Gastroesophageal sphincter (tissue), 4 donors: ENCODE measurements at regions not wholly inside any gene's neighbourhood (a gene's known extent, or its start where the extent isn't known, plus 50 kb on each side); places are given as distances from the start of the nearest gene placed in this dataset.
"Not testable (repeated sequence)": the region's sequence is repeated elsewhere in the genome, so short reads cannot be mapped to it uniquely, and the experiment has no call there.

Source experiments
- ATAC-seq: fragments of 150-250 bp; one replicate; pipeline ENCODE4 v1.9.1; 2016; ENCODE audit warnings: mild to moderate bottlenecking, moderate library complexity
- H3K27ac ChIP-seq, 4 donors: fragments of 200-600 bp; sonication (generic) in 3 of 4; 1 replicate in 3 of 4; 2 replicates in 1 of 4; pipeline ENCODE4 v1.5.1; 2016 to 2019
- H3K27me3 ChIP-seq: fragments of 200-600 bp; sonication (generic); one replicate; pipeline ENCODE4 v1.5.1; 2019
- H3K36me3 ChIP-seq, 2 donors: fragments of 200-600 bp; sonication (generic); one replicate each; pipeline ENCODE4 v1.5.1; 2019; ENCODE audit warnings: control low read depth in 1 of 2
- H3K4me1 ChIP-seq, 3 donors: fragments of 200-600 bp; sonication (generic); 1 replicate in 2 of 3; 2 replicates in 1 of 3; pipeline ENCODE4 v1.5.1; 2016 to 2019; ENCODE audit warnings: control low read depth in 2 of 3
- H3K4me3 ChIP-seq, 2 donors: fragments of 200-600 bp; sonication (generic); one replicate each; pipeline ENCODE4 v1.5.1; 2019; ENCODE audit warnings: mild to moderate bottlenecking in 1 of 2, moderate library complexity in 1 of 2
- H3K9me3 ChIP-seq, 3 donors: fragments of 200-600 bp; sonication (generic); one replicate each; pipeline ENCODE4 v1.5.1; 2017 to 2019; ENCODE audit warnings: control low read depth in 2 of 3
- EP300 ChIP-seq: sonication (generic); formaldehyde crosslinking; IDR thresholded peaks from one replicate; pipeline ENCODE4 v1.6.1; 2017; ENCODE audit warnings: antibody characterized with exemption, mild to moderate bottlenecking
- POLR2A ChIP-seq, 2 donors: fragments of 450-650 bp; IDR thresholded peaks; one replicate each; pipeline ENCODE4 v1.6.1; 2017; ENCODE audit warnings: antibody characterized with exemption in 2 of 2, mild to moderate bottlenecking in 2 of 2, moderate library complexity in 1 of 2
- POLR2AphosphoS5 ChIP-seq: sonication (generic); formaldehyde crosslinking; IDR thresholded peaks from one replicate; pipeline ENCODE4 v1.6.1; 2017; ENCODE audit warnings: antibody characterized with exemption
- WGBS, 2 donors: methylation state at CpG; one replicate each; pipeline ENCODE4 v1.1.5; 2018; ENCODE audit warnings: low coverage in 1 of 2; 5-methylcytosine and 5-hydroxymethylcytosine counted together
- TF ChIP-seq, protein P1 (sequence below), 4 experiments: fragments of 200-600 bp in 2 of 4; fragments of 450-650 bp in 2 of 4; sonication (generic) in 1 of 4; IDR thresholded peaks; one replicate each; pipeline ENCODE4 v1.5.1; 2017 to 2019; ENCODE audit warnings: antibody characterized with exemption in 4 of 4, mild to moderate bottlenecking in 2 of 4, moderate library complexity in 2 of 4

DNA sequence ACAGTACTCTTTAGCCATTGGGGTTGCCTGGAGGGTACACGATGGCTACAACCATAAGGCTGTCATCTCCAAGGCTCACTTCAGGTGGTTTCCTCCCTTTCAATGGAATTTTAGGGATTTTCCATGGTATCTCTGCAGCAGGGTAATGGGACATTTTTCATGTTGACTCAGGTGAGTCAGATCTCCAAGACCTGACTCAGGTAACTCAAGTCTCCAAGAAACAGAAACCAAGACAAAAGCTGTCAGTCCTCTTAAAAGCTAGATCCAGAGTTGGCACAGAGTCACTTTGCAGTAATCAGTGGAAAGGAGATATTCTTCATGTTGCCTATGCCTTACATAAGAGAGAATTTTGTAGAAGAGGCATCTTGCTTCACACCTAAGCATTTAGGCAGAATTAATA lies 375.8 kb upstream of the ARPP21 start:
- WGBS, 2 donors = 71 to 100% methylated on average over 1 of the region's 1 CpG
- ATAC-seq = no peak
- TF ChIP-seq POLR2A (IDR thresholded peaks at IDR 0.05) (no peak), EP300 (no peak), POLR2AphosphoS5 (no peak)
- TF ChIP-seq, protein P1, sequence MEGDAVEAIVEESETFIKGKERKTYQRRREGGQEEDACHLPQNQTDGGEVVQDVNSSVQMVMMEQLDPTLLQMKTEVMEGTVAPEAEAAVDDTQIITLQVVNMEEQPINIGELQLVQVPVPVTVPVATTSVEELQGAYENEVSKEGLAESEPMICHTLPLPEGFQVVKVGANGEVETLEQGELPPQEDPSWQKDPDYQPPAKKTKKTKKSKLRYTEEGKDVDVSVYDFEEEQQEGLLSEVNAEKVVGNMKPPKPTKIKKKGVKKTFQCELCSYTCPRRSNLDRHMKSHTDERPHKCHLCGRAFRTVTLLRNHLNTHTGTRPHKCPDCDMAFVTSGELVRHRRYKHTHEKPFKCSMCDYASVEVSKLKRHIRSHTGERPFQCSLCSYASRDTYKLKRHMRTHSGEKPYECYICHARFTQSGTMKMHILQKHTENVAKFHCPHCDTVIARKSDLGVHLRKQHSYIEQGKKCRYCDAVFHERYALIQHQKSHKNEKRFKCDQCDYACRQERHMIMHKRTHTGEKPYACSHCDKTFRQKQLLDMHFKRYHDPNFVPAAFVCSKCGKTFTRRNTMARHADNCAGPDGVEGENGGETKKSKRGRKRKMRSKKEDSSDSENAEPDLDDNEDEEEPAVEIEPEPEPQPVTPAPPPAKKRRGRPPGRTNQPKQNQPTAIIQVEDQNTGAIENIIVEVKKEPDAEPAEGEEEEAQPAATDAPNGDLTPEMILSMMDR (IDR thresholded peaks at IDR 0.05) = no peak
- Histone ChIP-seq H3K27me3 (no peaks in the 10 kb centered on the region), H3K36me3 (no peaks in the 10 kb centered on the region), H3K9me3 (no peaks in the 10 kb centered on the region), H3K4me3 (no peak overlapping the region), H3K4me1 (no peaks in the 10 kb centered on the region), H3K27ac (no peak overlapping the region)

DNA sequence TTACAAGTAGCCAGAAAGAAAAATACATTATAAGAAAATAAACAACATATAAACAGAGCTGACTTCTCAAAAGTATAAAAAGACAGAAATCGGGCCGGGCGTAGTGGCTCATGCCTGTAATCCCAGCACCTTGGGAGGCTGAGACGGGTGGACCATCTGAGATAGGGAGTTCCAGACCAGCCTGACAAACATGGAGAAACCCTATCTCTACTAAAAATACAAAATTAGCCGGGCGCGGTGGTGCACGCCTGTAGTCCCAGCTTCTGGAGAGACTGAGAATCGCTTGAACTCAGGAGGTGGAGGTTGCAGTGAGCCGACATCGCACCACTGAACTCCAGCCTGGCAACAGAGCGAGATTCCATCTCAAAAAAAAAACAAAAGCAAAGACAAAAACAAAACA lies 373.3 kb upstream of the ARPP21 start:
- 92 to 94% methylated on average over 4 to 12 of the region's 12 CpGs for WGBS, 2 donors
- not testable (repeated sequence) for H3K27me3 ChIP-seq, H3K27ac ChIP-seq, H3K4me1 ChIP-seq, ATAC-seq, H3K4me3 ChIP-seq, H3K36me3 ChIP-seq, H3K9me3 ChIP-seq

DNA sequence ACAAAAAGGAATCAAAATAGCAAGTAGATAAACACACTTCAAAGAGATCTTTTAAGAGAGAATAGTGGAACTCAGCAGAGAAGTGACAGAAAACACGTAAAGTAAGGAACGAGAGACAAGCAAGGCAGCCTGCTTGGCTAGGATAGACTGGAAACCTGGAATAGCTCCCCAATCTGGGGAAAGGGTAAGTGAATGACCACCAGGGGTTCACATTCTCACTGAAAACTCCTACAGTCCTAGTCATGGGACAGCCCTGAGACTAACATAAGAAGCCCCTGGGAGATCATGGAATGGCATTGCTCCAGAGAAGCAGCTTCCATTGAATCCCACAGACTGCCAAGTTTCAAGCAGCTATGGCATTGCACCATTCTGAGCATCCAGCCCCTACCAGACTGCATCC lies 363.6 kb upstream of the ARPP21 start:
- Histone ChIP-seq H3K4me3 (no peak overlapping the region), H3K36me3 (no peaks in the 10 kb centered on the region), H3K9me3 (peaks cover 0 to 26% (median 0%) of the 10 kb centered on the region in 3 donors), H3K27me3 (no peaks in the 10 kb centered on the region), H3K27ac (no peak overlapping the region), H3K4me1 (no peaks in the 10 kb centered on the region)
- TF ChIP-seq EP300 = no peak
- TF ChIP-seq POLR2AphosphoS5 = no peak
- WGBS, 2 donors = 64 to 65% methylated on average over 2 of the region's 2 CpGs
- no peak for ATAC-seq

DNA sequence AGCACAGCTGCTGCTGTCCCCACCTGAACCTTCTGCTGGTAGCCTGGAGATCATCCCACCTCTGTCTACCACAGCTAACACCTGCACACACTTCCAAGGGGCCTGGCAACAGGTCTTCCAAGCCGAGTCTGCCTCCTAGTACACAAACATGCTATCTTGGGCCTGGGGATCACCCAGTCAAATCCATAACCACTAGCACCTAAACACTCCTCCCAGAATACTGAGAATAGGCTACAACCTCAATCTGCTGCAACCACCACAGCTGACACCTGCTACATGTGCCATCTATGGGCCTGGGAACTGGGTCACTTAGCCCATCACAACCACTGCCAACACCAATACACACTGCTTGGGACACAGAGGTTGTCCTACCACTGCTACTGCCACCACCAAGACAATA lies 362.8 kb upstream of the ARPP21 start:
- TF ChIP-seq, protein P1 (IDR thresholded peaks at IDR 0.05) = no peak
- TF ChIP-seq POLR2AphosphoS5 (no peak), POLR2A (IDR thresholded peaks at IDR 0.05) (no peak), EP300 (no peak)
- no peak for ATAC-seq
- H3K27me3 ChIP-seq = no peaks in the 10 kb centered on the region
- no peaks in the 10 kb centered on the region for H3K4me1 ChIP-seq
- no peak overlapping the region for H3K27ac ChIP-seq
- H3K4me3 ChIP-seq = no peak overlapping the region
- no peaks in the 10 kb centered on the region for H3K36me3 ChIP-seq
- H3K9me3 ChIP-seq = peaks cover 0 to 26% (median 0%) of the 10 kb centered on the region in 3 donors
- WGBS, 2 donors = no CpG with 5 or more reads among the region's 1 CpG

DNA sequence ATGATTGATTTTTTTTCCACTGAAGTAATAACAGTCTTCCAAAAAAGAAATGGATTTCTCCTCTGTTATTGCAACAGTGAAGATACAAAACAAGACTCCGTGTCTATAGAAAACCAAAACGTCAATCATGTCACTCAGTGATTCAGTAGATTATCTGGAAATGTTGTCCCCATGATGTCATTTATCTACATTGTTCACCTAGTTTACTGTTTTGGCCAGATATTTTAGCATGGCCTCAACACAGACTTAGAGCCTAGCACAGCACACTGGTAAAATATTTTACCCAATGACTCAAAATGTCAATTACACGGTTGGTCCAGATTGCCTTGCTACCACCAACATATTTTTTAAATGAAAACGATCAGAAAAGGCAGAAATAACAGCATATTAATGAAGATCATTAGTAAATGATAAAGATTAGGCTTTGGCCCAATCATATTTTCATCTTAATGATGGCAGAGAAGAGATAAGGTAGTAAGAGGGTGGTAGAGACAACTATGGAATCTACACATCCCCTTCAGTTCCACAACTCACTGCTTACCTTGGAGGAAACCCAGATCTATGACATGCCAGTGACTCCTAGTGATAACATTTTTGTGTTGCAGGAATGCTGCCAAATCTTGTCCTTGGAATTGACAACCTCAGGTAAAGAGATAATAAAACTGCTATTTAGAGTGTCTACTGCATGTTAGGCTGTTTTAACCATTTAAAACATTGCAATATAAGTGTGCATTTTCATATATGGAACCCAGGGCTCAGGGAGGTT lies 347.7 kb upstream of the ARPP21 start:
- H3K27ac ChIP-seq = no peak overlapping the region
- TF ChIP-seq POLR2AphosphoS5 (no peak), EP300 (no peak), POLR2A (IDR thresholded peaks at IDR 0.05) (no peak)
- TF ChIP-seq, protein P1 (IDR thresholded peaks at IDR 0.05) = no peak
- no peaks in the 10 kb centered on the region for H3K36me3 ChIP-seq
- H3K27me3 ChIP-seq = no peaks in the 10 kb centered on the region
- WGBS, 2 donors = 59 to 64% methylated on average over 4 of the region's 4 CpGs
- H3K4me1 ChIP-seq = no peaks in the 10 kb centered on the region
- no peak overlapping the region for H3K4me3 ChIP-seq
- no peak for ATAC-seq
- H3K9me3 ChIP-seq = no peaks in the 10 kb centered on the region

DNA sequence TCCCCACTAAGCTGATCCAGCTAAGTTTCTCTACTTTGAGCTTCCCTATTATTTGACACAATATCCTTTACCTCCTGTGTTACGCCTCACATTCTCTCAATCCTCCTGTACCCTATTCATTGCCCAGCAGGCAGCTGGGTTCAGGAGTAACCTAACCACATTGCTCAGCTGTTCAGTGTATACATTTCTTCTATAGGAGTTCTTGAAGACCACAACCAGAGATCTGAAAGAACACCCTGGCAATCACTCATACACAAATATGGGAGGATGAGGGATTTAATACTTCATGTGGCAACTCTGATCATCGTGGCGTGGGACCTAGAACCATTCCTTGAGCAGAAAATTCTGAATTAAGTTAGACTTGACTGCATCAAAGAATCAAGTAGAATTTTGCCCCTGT lies 346.8 kb upstream of the ARPP21 start:
- ATAC-seq = no peak
- 92 to 96% methylated on average over 2 to 3 of the region's 3 CpGs for WGBS, 2 donors
- H3K9me3 ChIP-seq = no peaks in the 10 kb centered on the region

More for the DNA sequence above, 346.8 kb upstream of the ARPP21 start:
- Histone ChIP-seq H3K27me3 (no peaks in the 10 kb centered on the region), H3K4me3 (no peak overlapping the region), H3K36me3 (no peaks in the 10 kb centered on the region), H3K27ac (no peak overlapping the region), H3K4me1 (no peaks in the 10 kb centered on the region)
- TF ChIP-seq POLR2A (IDR thresholded peaks at IDR 0.05) = no peak
- TF ChIP-seq EP300 = no peak
- TF ChIP-seq, protein P1 (IDR thresholded peaks at IDR 0.05) = no peak
- TF ChIP-seq POLR2AphosphoS5 = no peak
